Psoas muscle (tissue), 7 donors: ENCODE measurements at regions not wholly inside any gene's neighbourhood (a gene's known extent, or its start where the extent isn't known, plus 50 kb on each side); places are given as distances from the start of the nearest gene placed in this dataset.
A peak's percentile ranks its signal among the peaks of the same experiment; 100 is the strongest.

Source experiments
- ATAC-seq, 4 donors: fragments of 200-7000 bp; cut with Tn5 transposase; one replicate each; pipeline ENCODE4 v1.9.1; 2020; ENCODE audit warnings: moderate library complexity in 3 of 4, mild to moderate bottlenecking in 2 of 4
- DNase-seq, 2 donors: peaks; one replicate each; pipeline ENCODE4 v3.0.0-alpha.2; 2020
- H3K27ac ChIP-seq: fragments of 200-600 bp; one replicate; pipeline ENCODE4 v1.8.0; 2022
- H3K27me3 ChIP-seq, 3 donors: fragments of 200-600 bp in 1 of 3; one replicate each; pipeline versions ENCODE4 v1.6.1 to v1.8.0; 2013 to 2022; ENCODE audit warnings: low read length in 2 of 3, mild to moderate bottlenecking in 2 of 3, moderate library complexity in 1 of 3; ENCODE audit not compliant: insufficient read depth in 3 of 3
- H3K36me3 ChIP-seq, 2 donors: fragments of 200-600 bp in 1 of 2; one replicate each; pipeline versions ENCODE4 v1.6.1 to v1.8.0; 2013 to 2022; ENCODE audit warnings: low read depth in 1 of 2, mild to moderate bottlenecking in 1 of 2, moderate library complexity in 1 of 2; ENCODE audit not compliant: insufficient read depth in 1 of 2
- H3K4me1 ChIP-seq: fragments of 200-600 bp; one replicate; pipeline ENCODE4 v1.8.0; 2022
- H3K4me3 ChIP-seq: fragments of 200-600 bp; one replicate; pipeline ENCODE4 v1.8.0; 2022; ENCODE audit warnings: mild to moderate bottlenecking
- H3K9me3 ChIP-seq: fragments of 200-600 bp; one replicate; pipeline ENCODE4 v1.8.0; 2022
- CTCF ChIP-seq: fragments of 200-600 bp; IDR thresholded peaks from one replicate; pipeline ENCODE4 v1.8.0; 2022; ENCODE audit warnings: antibody characterized with exemption
- WGBS, 3 donors: extraction: QIAGEN DNeasy Blood & Tissue Kit; methylation state at CpG; one replicate each; pipeline versions ENCODE4 v1.1.6 to v1.1.7; 2013; 5-methylcytosine and 5-hydroxymethylcytosine counted together
- intact Hi-C, 2 donors: fragments of 100-400 bp; cut with DNase I; formaldehyde crosslinking; loops; one replicate each; pipeline versions ENCODE4 v1.11.0 to v1.14.2; 2022
- donor health status: healthy with polysubstance abuse.
- donor health status: DM: no; HTN: no; CAD: no; lungs with moderate emphysema.
- donor health status: Bipolar disorder and iron deficiency.
- donor health status: healthy.
- donor health status: DM: yes; HTN: yes; CAD: no.
- donor health status: DM: no; HTN: no; CAD: no.
- donor health status: DM: yes; HTN: yes; CAD: no.

GRCh38 chr22:22955866-22956535 is 68.4 kb downstream of the IGLL5 start:
- peak; percentile 80 for TF ChIP-seq CTCF
- Histone ChIP-seq H3K36me3 (no peaks in the 10 kb centered on the region), H3K9me3 (no peaks in the 10 kb centered on the region), H3K27ac (no peak overlapping the region), H3K4me3 (no peak overlapping the region), H3K27me3 (peaks cover 0 to 29% (median 0%) of the 10 kb centered on the region in 3 donors), H3K4me1 (no peaks in the 10 kb centered on the region)
- DNase-seq (peak; percentile 43 to 62), ATAC-seq (peak; percentile 65 to 86 (median 78))
- intact Hi-C loops: loop anchor here (2.0 to 10.0 kb wide), 6 partner anchors 107 to 491 kb away; no protein-coding TSS in a partner anchor
- 19 to 23% (median 21%) methylated on average over 8 of the region's 8 CpGs for WGBS, 3 donors

GRCh38 chr22:22957090-22957489 is 69.5 kb downstream of the IGLL5 start:
- H3K4me3 ChIP-seq: no peak overlapping the region
- no peak overlapping the region for H3K27ac ChIP-seq
- peaks cover 0 to 29% (median 0%) of the 10 kb centered on the region in 3 donors for H3K27me3 ChIP-seq
- ATAC-seq (no peak), DNase-seq (no peak)
- intact Hi-C loops: loop anchor here (2.0 to 10.0 kb wide), 6 partner anchors 108 to 492 kb away; no protein-coding TSS in a partner anchor
- TF ChIP-seq CTCF: no peak
- H3K36me3 ChIP-seq: no peaks in the 10 kb centered on the region
- WGBS, 3 donors: 64 to 88% (median 79%) methylated on average over 5 of the region's 5 CpGs
- no peaks in the 10 kb centered on the region for H3K4me1 ChIP-seq
- H3K9me3 ChIP-seq: no peaks in the 10 kb centered on the region

- peaks cover 0 to 16% (median 0%) of the 10 kb centered on the region in 3 donors for H3K27me3 ChIP-seq
- H3K9me3 ChIP-seq: no peaks in the 10 kb centered on the region
- H3K4me3 ChIP-seq: no peak overlapping the region
- no peak overlapping the region for H3K27ac ChIP-seq
- DNase-seq (no peak), ATAC-seq (no peak)
- no peak for TF ChIP-seq CTCF
- WGBS, 3 donors: 74 to 82% (median 80%) methylated on average over 7 of the region's 7 CpGs
- intact Hi-C loops: loop anchor here (1.0 to 10.0 kb wide), 6 partner anchors 111 to 494 kb away; no protein-coding TSS in a partner anchor
- H3K4me1 ChIP-seq: no peaks in the 10 kb centered on the region
- H3K36me3 ChIP-seq: no peaks in the 10 kb centered on the region
Measured at GRCh38 chr22:22958621-22959020, 71.0 kb downstream of the IGLL5 start.

- TF ChIP-seq CTCF: peak; percentile 93
- ATAC-seq: peak; percentile 55 to 80 (median 69)
- no peak overlapping the region for H3K27ac ChIP-seq
- H3K4me1 ChIP-seq: no peaks in the 10 kb centered on the region
- 20 to 24% (median 20%) methylated on average over 9 of the region's 9 CpGs for WGBS, 3 donors
- H3K4me3 ChIP-seq: no peak overlapping the region
- intact Hi-C loops: loop anchor here (1.0 to 10.0 kb wide), 6 partner anchors 112 to 494 kb away; no protein-coding TSS in a partner anchor
- peaks cover 0 to 10% (median 0%) of the 10 kb centered on the region in 3 donors for H3K27me3 ChIP-seq
- no peaks in the 10 kb centered on the region for H3K36me3 ChIP-seq
- no peaks in the 10 kb centered on the region for H3K9me3 ChIP-seq
- DNase-seq: peak; percentile 57 to 79
Measured at GRCh38 chr22:22959147-22959827, 71.7 kb downstream of the IGLL5 start.
